Ovary (tissue), 7 donors: ENCODE measurements at regions not wholly inside any gene's neighbourhood (a gene's known extent, or its start where the extent isn't known, plus 50 kb on each side); places are given as distances from the start of the nearest gene placed in this dataset.

Experiments
- DNase-seq, 5 donors: peaks; one replicate each; pipeline ENCODE4 v3.0.0-alpha.2; 2019 to 2020
- H3K27ac ChIP-seq, 2 donors: fragments of 200-600 bp; one replicate each; pipeline versions ENCODE4 v1.5.1 to v1.8.0; 2019 to 2022
- H3K27me3 ChIP-seq: fragments of 200-600 bp; one replicate; pipeline ENCODE4 v1.8.0; 2022
- H3K36me3 ChIP-seq: fragments of 200-600 bp; sonication (generic); one replicate; pipeline ENCODE4 v1.5.1; 2019
- H3K4me1 ChIP-seq: one replicate; pipeline ENCODE4 v1.8.1; 2013; ENCODE audit warnings: mild to moderate bottlenecking, moderate library complexity; ENCODE audit not compliant: insufficient read depth
- H3K4me3 ChIP-seq: fragments of 200-600 bp; sonication (generic); one replicate; pipeline ENCODE4 v1.5.1; 2017
- H3K9me3 ChIP-seq, 2 donors: fragments of 200-600 bp in 1 of 2; sonication (generic) in 1 of 2; one replicate each; pipeline versions ENCODE4 v1.5.1 to v1.8.1; 2013 to 2019; ENCODE audit warnings: mild to moderate bottlenecking in 1 of 2, moderate library complexity in 1 of 2
- CTCF ChIP-seq, 3 donors: fragments of 450-650 bp in 2 of 3; fragments of 200-600 bp in 1 of 3; IDR thresholded peaks; one replicate each; pipeline versions ENCODE4 v1.5.1 to v1.8.0; 2016 to 2022; ENCODE audit warnings: antibody characterized with exemption in 3 of 3, mild to moderate bottlenecking in 1 of 3
- EP300 ChIP-seq: sonication (generic); formaldehyde crosslinking; IDR thresholded peaks from one replicate; pipeline ENCODE4 v1.6.1; 2017; ENCODE audit warnings: antibody characterized with exemption
- POLR2A ChIP-seq: fragments of 450-650 bp; IDR thresholded peaks from one replicate; pipeline ENCODE4 v1.6.1; 2017; ENCODE audit warnings: antibody characterized with exemption, mild to moderate bottlenecking, moderate library complexity
- WGBS, 3 donors: extraction: QIAGEN DNeasy Blood & Tissue Kit in 1 of 3; methylation state at CpG; one replicate each; pipeline versions ENCODE4 v1.1.5 to v1.1.7; 2013 to 2017; 5-methylcytosine and 5-hydroxymethylcytosine counted together
- intact Hi-C, 4 donors: fragments of 100-400 bp; cut with DNase I; formaldehyde crosslinking; loops; one replicate each; pipeline versions ENCODE4 v1.11.0 to v1.15.1; 2022 to 2023
- donor health status: DM: no; HTN: no; CAD: no; lungs with moderate emphysema.
- donor health status: DM: no; HTN: no; CAD: no.
- donor health status: Bipolar disorder and iron deficiency.
- donor health status: DM: no; HTN: no; CAD: no.
- donor health status: DM: yes; HTN: yes; CAD: no.

GRCh38 chrX:68935362-68935761 is 106.5 kb downstream of the EFNB1 start:
- Histone ChIP-seq H3K9me3 (no peaks in the 10 kb centered on the region), H3K36me3 (no peaks in the 10 kb centered on the region), H3K4me1 (no peaks in the 10 kb centered on the region), H3K4me3 (no peak overlapping the region), H3K27me3 (no peaks in the 10 kb centered on the region), H3K27ac (no peak overlapping the region)
- TF ChIP-seq POLR2A (no peak), EP300 (no peak), CTCF (IDR thresholded peaks at IDR 0.05) (no peak)
- DNase-seq: no peak
- WGBS, 3 donors: 66 to 76% (median 68%) methylated on average over 2 of the region's 2 CpGs
- intact Hi-C loops: no loop called here

DNA sequence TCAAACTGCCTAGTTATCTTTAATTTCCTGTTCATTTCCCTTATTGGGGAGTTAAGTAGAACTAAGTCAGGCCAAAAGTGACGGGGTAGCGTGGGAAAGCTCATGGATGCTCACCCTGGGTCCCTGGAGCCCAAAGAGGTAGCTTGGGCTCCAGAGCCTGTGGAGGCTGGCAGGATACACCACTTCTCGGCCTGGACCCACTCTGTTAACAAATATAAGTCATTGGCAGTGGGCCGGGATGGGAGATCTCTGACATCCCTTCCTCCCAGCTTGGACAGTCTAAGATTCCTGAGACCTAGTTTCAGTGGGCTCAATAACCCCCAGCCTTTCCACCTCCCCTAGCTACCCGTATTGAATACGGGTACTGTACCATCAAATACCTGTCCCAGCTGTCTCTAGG is 106.1 kb downstream of the EFNB1 start:
- Histone ChIP-seq H3K4me1 (no peaks in the 10 kb centered on the region), H3K27me3 (no peaks in the 10 kb centered on the region), H3K27ac (no peak overlapping the region), H3K4me3 (no peak overlapping the region), H3K9me3 (no peaks in the 10 kb centered on the region), H3K36me3 (no peaks in the 10 kb centered on the region)
- no peak for DNase-seq
- WGBS, 3 donors: 76 to 77% (median 77%) methylated on average over 6 of the region's 6 CpGs
- intact Hi-C loops: no loop called here
- TF ChIP-seq POLR2A (no peak), CTCF (IDR thresholded peaks at IDR 0.05) (no peak), EP300 (no peak)

GRCh38 chrX:68934421-68934820 is 105.6 kb downstream of the EFNB1 start:
- Histone ChIP-seq H3K4me1 (no peaks in the 10 kb centered on the region), H3K4me3 (no peak overlapping the region), H3K9me3 (no peaks in the 10 kb centered on the region), H3K27ac (no peak overlapping the region), H3K27me3 (no peaks in the 10 kb centered on the region), H3K36me3 (no peaks in the 10 kb centered on the region)
- intact Hi-C loops: no loop called here
- 54 to 64% (median 60%) methylated on average over 3 of the region's 3 CpGs for WGBS, 3 donors
- TF ChIP-seq POLR2A (no peak), CTCF (IDR thresholded peaks at IDR 0.05) (no peak), EP300 (no peak)
- DNase-seq: no peak

- Histone ChIP-seq H3K4me1 (no peaks in the 10 kb centered on the region), H3K36me3 (no peaks in the 10 kb centered on the region), H3K4me3 (no peak overlapping the region), H3K27me3 (no peaks in the 10 kb centered on the region), H3K9me3 (no peaks in the 10 kb centered on the region), H3K27ac (no peak overlapping the region)
- 42 to 55% (median 43%) methylated on average over 4 of the region's 4 CpGs for WGBS, 3 donors
- TF ChIP-seq EP300 (no peak), POLR2A (no peak), CTCF (IDR thresholded peaks at IDR 0.05) (no peak)
- DNase-seq: no peak
- intact Hi-C loops: no loop called here
Measured at GRCh38 chrX:68932611-68933010, 103.8 kb downstream of the EFNB1 start.

GRCh38 chrX:68931345-68931744 is 102.5 kb downstream of the EFNB1 start:
- no peak for TF ChIP-seq POLR2A
- TF ChIP-seq EP300: no peak
- TF ChIP-seq CTCF (IDR thresholded peaks at IDR 0.05): no peak
- Histone ChIP-seq H3K36me3 (no peaks in the 10 kb centered on the region), H3K4me1 (no peaks in the 10 kb centered on the region), H3K9me3 (no peaks in the 10 kb centered on the region), H3K4me3 (no peak overlapping the region), H3K27me3 (no peaks in the 10 kb centered on the region), H3K27ac (peak overlapping the region in 1 of 2 donors; percentile 6)
- intact Hi-C loops: no loop called here
- DNase-seq: no peak
- WGBS, 3 donors: 67 to 85% (median 70%) methylated on average over 4 of the region's 4 CpGs
